ENCODE measurements at regions not wholly inside any gene's neighbourhood (a gene's known extent, or its start where the extent isn't known, plus 50 kb on each side); places are given as distances from the start of the nearest gene placed in this dataset.

DNA sequence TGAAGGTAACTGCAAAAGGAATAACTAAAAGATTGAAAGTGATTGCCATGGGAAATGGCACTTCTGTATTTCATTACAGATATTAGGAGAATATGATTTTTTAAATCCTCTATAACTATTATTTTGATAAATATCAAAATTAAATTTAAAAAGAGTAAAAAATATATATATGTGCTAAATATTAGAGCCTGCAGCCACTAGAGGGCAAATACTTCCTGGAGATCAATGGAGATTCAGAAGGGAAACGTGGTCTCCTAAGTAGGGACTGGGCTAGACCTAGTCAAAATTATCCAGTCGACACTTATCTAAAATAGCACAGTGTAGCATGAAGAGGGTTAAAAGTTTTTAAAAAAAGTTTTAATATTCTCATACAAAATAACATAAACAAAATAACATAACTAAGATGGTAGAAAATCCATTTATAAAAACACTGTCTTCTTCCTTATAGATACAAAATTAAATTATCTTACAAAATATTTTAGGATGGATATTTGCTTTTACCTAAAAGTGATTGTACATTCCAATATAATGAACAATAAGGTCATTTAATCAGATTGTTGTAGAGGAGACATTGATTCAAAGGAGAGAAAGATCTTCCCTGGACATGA lies 434.3 kb downstream of the MDFIC start:
- TF ChIP-seq EZH2 (IDR thresholded peaks at IDR 0.05; ENCODE audit: borderline replicate concordance, low read depth, low read length, severe bottlenecking), result no peak
- peak; percentile 24 to 43 for TF ChIP-seq CTCF (IDR thresholded peaks at IDR 0.05; ENCODE audit: extremely low read depth in 1 of 2, insufficient read depth in 1 of 2, low read depth in 1 of 2, low read length in 2 of 2)
- no peak for TF ChIP-seq MYC (IDR thresholded peaks at IDR 0.05; ENCODE audit: low read depth, low read length)
- no peak for TF ChIP-seq POLR2A (IDR thresholded peaks at IDR 0.05; ENCODE audit: low read depth, low read length)
- TF ChIP-seq POLR2AphosphoS5 (IDR thresholded peaks at IDR 0.05; ENCODE audit: insufficient read depth, low read depth, low read length), result no peak

All from endothelial cell of umbilical vein (primary cell).